GM12892 (cell line): ENCODE measurements at regions not wholly inside any gene's neighbourhood (a gene's known extent, or its start where the extent isn't known, plus 50 kb on each side); places are given as distances from the start of the nearest gene placed in this dataset.
A peak's percentile ranks its signal among the peaks of the same experiment; 100 is the strongest.

Source experiments
- DNase-seq: peaks from one replicate; pipeline ENCODE4 v3.0.0; 2011; ENCODE audit not compliant: insufficient read length
- FAIRE-seq: peaks from 2 replicates; lab custom pipeline; 2011; peaks lifted over from hg19 to GRCh38; lab: Jason Lieb, UNC
- POLR2A ChIP-seq: IDR thresholded peaks from 2 replicates; pipeline ENCODE4 v1.6.1; 2011; ENCODE audit warnings: low read depth, low read length, control low read depth
- POLR2AphosphoS5 ChIP-seq: IDR thresholded peaks from 2 replicates; pipeline ENCODE4 v1.6.1; 2011; ENCODE audit warnings: low read depth, low read length, control low read depth
- TAF1 ChIP-seq: IDR thresholded peaks from 2 replicates; pipeline ENCODE4 v1.6.1; 2011; ENCODE audit warnings: low read depth, mild to moderate bottlenecking, control low read depth, low read length, borderline replicate concordance

DNA sequence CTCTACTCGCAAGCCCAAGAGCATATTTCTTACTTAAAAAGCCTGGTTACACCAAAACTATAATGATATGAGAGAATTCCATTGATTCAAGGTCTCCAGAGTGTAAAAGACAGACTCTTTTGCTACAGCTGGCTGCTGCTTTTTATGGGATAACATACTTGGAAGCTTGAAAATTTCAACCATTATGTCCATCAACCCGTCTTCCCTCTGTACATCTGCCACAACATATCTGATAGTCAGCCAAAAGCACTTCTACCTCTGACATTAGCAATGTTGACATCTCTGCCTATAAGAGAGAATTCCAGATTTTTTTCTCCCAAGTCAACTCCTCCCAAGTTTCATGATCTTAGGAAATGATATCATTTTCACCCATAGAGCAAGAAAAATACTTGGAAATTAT is 54.4 kb upstream of the IQCM start:
- no peak for FAIRE-seq
- no peak for DNase-seq
- no peak for TF ChIP-seq POLR2AphosphoS5
- no peak for TF ChIP-seq POLR2A
- TF ChIP-seq TAF1 = no peak

GRCh38 chr4:149881744-149882143 is 66.1 kb upstream of the IQCM start:
- TF ChIP-seq POLR2AphosphoS5 (no peak), POLR2A (no peak), TAF1 (no peak)
- FAIRE-seq = no peak
- DNase-seq = no peak

GRCh38 chr4:149882251-149882650 is 66.6 kb upstream of the IQCM start:
- DNase-seq (no peak), FAIRE-seq (no peak)
- TF ChIP-seq POLR2AphosphoS5 = no peak
- TF ChIP-seq POLR2A = no peak
- no peak for TF ChIP-seq TAF1

DNA sequence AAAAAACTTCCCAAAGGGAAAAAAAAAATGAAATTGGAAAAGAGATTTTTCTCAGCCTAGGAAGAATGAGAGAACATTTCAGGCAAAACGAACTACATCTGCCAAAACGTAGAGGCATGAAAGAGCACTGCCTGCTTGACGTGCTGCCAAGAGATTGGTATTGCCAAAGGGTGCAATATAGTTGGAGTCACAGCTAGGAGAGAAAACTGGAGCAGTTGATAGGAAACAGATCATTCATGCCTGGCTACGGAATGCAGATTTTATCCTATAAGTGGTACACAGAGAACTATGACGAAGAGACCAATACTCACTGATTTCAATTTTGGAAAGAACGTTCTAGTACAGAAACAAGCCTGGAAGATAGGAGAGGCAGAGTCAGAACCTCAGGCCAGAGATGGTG is 68.4 kb upstream of the IQCM start:
- no peak for DNase-seq
- no peak for FAIRE-seq
- TF ChIP-seq POLR2A (no peak), TAF1 (no peak), POLR2AphosphoS5 (no peak)

- FAIRE-seq (no peak), DNase-seq (no peak)
- TF ChIP-seq POLR2A = no peak
- no peak for TF ChIP-seq POLR2AphosphoS5
- TF ChIP-seq TAF1 = no peak
These were observed 69.0 kb upstream of the IQCM start for GRCh38 chr4:149884529-149885181.

GRCh38 chr4:149885896-149886295 is 70.3 kb upstream of the IQCM start:
- DNase-seq (no peak), FAIRE-seq (no peak)

GRCh38 chr4:149886786-149887490 is 71.3 kb upstream of the IQCM start:
- DNase-seq (no peak), FAIRE-seq (no peak)
- TF ChIP-seq POLR2A (no peak), TAF1 (no peak), POLR2AphosphoS5 (no peak)

More at GRCh38 chr4:149885896-149886295, 70.3 kb upstream of the IQCM start:
- no peak for TF ChIP-seq TAF1
- TF ChIP-seq POLR2AphosphoS5 = no peak
- no peak for TF ChIP-seq POLR2A

- no peak for TF ChIP-seq POLR2A
- TF ChIP-seq POLR2AphosphoS5 = no peak
- TF ChIP-seq TAF1 = no peak
- FAIRE-seq = no peak
- no peak for DNase-seq
These were observed 74.3 kb upstream of the IQCM start for GRCh38 chr4:149889991-149890390.

DNA sequence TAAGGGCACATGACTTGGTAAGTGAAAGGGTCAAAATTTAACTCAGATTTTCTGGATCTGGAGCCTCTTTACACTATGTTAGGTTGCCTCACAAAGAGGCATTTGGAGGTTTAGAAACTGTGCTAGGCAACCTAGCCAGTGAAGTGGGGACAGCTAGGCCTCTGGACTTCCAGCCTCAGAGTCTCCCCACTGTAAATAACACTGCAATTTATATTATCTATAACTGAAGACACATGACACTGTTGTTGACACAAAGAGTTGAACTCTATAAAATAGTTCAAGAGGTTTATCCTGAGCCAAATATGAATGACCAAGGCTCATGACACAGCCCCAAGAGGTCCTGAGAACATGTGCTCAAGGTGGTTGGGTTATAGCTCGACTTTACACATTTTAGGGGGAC is 74.9 kb upstream of the IQCM start:
- no peak for DNase-seq
- TF ChIP-seq POLR2A = no peak
- TF ChIP-seq TAF1 = no peak
- TF ChIP-seq POLR2AphosphoS5 = no peak
- no peak for FAIRE-seq

DNA sequence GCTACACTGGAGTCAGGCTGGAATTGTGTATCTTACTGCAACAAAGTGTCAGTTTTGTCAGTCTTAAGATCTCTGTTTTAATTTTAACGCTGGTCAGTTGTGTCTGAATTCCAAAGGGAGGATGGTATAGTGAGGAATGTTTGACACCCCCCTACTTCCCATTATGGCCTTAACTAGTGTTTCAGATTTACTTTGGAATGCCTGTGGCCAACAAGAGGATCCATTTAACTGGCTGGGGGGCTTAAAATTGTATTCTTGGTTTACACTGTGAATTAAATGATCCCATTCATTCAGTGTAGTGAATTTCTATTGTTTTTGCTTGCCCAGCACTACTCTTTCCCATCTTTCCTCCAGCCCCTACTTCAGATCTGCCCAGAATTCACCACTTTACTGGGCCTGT is 75.8 kb upstream of the IQCM start:
- TF ChIP-seq POLR2A (no peak), TAF1 (no peak), POLR2AphosphoS5 (no peak)
- DNase-seq = no peak
- no peak for FAIRE-seq

DNA sequence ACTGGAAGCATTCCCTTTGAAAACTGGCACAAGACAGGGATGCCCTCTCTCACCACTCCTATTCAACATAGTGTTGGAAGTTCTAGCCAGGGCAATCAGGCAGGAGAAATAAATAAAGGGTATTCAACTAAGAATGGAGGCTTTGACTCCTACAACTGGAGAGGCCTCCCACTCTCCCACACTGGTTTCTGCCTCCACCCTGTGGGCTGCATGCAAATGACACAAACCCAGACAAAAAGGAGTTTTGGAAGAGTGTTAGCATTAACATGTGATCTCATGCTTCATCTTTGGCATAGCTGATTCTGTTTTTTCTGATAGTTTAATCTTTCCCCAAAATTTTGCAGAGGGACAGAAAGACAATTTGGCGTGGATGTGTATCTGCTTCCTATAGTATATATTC is 80.8 kb upstream of the IQCM start:
- TF ChIP-seq TAF1 (no peak), POLR2A (no peak), POLR2AphosphoS5 (no peak)
- DNase-seq (no peak), FAIRE-seq (no peak)

DNA sequence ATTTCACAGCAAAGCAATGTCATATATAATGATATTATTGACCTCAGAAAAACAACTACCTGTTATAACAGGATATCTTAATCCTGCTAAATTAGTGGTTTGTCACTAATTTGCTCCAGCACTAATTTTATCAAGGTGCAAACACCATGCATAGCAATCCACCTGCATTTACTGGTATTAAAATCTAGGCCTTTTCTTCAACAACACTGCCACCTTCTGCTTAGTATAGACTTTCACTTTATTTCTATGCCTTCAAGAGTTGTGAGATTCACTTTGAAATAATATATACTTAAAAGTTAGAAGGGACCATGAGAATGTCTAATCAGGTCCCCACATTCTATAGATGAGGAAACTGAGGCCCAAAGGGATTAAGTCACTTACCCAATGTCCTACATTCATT is 82.1 kb upstream of the IQCM start:
- FAIRE-seq (peak; percentile 60), DNase-seq (no peak)
- no peak for TF ChIP-seq POLR2AphosphoS5
- no peak for TF ChIP-seq TAF1
- TF ChIP-seq POLR2A = no peak
